ENCODE measurements at regions not wholly inside any gene's neighbourhood (a gene's known extent, or its start where the extent isn't known, plus 50 kb on each side); places are given as distances from the start of the nearest gene placed in this dataset.

DNA sequence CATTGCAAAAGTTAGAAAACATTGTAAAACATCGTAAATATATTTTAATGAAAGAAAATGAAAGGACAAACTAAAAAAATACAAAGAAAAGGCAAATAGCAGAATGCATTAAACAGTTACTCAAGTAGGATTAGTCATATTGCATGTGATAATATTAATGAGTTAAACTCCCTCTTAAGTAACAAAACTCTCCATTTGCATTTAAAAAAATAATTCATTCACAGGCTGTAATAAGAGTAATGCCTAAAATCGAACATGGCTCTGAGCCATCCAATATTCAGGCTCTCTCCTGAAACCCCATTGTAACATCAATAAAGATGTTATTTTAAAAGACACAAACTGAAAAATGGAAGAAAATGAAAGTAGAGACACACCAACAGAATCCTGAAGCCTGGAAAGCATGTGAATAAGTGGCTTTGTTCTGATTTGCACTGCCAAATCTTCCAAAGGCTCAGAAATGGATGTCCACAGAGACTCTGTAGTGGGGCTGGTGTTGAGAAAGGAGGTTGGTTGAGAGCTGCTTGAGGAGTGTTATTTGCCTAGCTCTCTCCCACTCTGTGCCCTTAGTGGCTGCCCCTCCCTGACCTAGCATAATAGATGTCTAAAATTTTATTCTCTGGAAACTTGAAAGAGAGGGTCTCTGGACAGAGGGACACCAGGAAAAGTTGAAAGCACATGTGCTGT is 268.3 kb upstream of the MEOX2 start:
- DNase-seq (no peak), FAIRE-seq (no peak)
- Histone ChIP-seq H3K27ac (ENCODE audit: low read depth in 2 of 2, low read length in 2 of 2) (no peak overlapping the region), H3K4me3 (ENCODE audit: low read length in 3 of 3) (no peak overlapping the region), H3K4me1 (ENCODE audit: control insufficient read depth in 2 of 3, insufficient read depth in 2 of 3, low read depth in 1 of 3, low read length in 3 of 3) (no peaks in the 10 kb centered on the region), H3K9me3 (ENCODE audit: control insufficient read depth in 2 of 3, insufficient read depth in 1 of 3, low read length in 3 of 3) (no peaks in the 10 kb centered on the region), H3K9ac (ENCODE audit: low read length in 3 of 3) (no peak overlapping the region), H3K27me3 (ENCODE audit: control insufficient read depth, insufficient read depth, low read length) (no peaks in the 10 kb centered on the region), H3K36me3 (ENCODE audit: control insufficient read depth in 2 of 3, insufficient read depth in 3 of 3, low read length in 3 of 3) (no peaks in the 10 kb centered on the region)
- TF ChIP-seq, protein P1, sequence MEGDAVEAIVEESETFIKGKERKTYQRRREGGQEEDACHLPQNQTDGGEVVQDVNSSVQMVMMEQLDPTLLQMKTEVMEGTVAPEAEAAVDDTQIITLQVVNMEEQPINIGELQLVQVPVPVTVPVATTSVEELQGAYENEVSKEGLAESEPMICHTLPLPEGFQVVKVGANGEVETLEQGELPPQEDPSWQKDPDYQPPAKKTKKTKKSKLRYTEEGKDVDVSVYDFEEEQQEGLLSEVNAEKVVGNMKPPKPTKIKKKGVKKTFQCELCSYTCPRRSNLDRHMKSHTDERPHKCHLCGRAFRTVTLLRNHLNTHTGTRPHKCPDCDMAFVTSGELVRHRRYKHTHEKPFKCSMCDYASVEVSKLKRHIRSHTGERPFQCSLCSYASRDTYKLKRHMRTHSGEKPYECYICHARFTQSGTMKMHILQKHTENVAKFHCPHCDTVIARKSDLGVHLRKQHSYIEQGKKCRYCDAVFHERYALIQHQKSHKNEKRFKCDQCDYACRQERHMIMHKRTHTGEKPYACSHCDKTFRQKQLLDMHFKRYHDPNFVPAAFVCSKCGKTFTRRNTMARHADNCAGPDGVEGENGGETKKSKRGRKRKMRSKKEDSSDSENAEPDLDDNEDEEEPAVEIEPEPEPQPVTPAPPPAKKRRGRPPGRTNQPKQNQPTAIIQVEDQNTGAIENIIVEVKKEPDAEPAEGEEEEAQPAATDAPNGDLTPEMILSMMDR (IDR thresholded peaks at IDR 0.05; ENCODE audit: borderline replicate concordance, extremely low read depth, insufficient read depth) = no peak
- intact Hi-C loops (cut with DNase I) = no loop called here

DNA sequence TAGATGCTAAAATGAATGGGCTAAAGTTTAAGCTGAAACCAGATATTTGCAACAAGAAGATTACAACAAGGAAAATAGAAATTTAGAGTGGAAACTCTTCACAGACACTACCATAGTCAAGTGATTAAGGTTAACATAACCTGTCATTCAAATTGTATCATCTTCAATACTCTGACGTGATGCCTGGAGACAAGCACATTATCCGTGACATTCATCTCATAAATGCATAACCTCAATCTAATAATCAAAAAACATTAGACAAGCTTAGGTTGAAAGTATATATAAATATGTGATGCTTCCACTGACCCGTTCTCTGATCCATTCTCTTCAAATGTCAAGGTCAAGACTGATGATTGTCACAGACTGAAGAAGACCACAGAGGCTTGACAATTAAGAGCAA is 263.8 kb upstream of the MEOX2 start:
- no peak overlapping the region for H3K27ac ChIP-seq (ENCODE audit: low read depth in 2 of 2, low read length in 2 of 2)
- H3K36me3 ChIP-seq (ENCODE audit: control insufficient read depth in 2 of 3, insufficient read depth in 3 of 3, low read length in 3 of 3) = no peaks in the 10 kb centered on the region
- H3K9me3 ChIP-seq (ENCODE audit: control insufficient read depth in 2 of 3, insufficient read depth in 1 of 3, low read length in 3 of 3) = no peaks in the 10 kb centered on the region
- no peak for FAIRE-seq
- intact Hi-C loops (cut with DNase I) = no loop called here
- H3K4me1 ChIP-seq (ENCODE audit: control insufficient read depth in 2 of 3, insufficient read depth in 2 of 3, low read depth in 1 of 3, low read length in 3 of 3) = no peaks in the 10 kb centered on the region
- no peak overlapping the region for H3K9ac ChIP-seq (ENCODE audit: low read length in 3 of 3)
- no peak for DNase-seq
- no peaks in the 10 kb centered on the region for H3K27me3 ChIP-seq (ENCODE audit: control insufficient read depth, insufficient read depth, low read length)
- no peak overlapping the region for H3K4me3 ChIP-seq (ENCODE audit: low read length in 3 of 3)
- TF ChIP-seq, protein P1 (IDR thresholded peaks at IDR 0.05; ENCODE audit: borderline replicate concordance, extremely low read depth, insufficient read depth) = no peak

DNA sequence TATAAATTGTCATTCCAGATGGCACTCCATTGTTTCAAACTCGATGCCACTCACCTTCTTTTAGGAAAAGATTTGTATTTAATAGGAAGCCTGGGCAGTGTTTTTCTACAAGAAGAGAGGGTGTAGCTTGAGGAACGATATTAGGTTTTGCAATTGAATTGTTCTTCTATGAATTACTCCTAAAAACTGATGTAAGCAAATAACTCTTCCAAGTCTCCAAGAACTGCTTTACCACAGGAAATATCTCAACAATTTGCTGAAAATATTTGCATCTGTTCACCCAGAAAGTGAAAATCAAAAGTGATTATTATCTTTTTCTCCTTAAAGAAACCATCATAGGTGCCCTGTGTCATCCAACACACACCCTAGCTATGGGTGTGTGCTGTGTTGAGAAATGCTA is 261.3 kb upstream of the MEOX2 start:
- no peak overlapping the region for H3K9ac ChIP-seq (ENCODE audit: low read length in 3 of 3)
- no peak overlapping the region for H3K4me3 ChIP-seq (ENCODE audit: low read length in 3 of 3)

More for the DNA sequence above, 261.3 kb upstream of the MEOX2 start:
- H3K9me3 ChIP-seq (ENCODE audit: control insufficient read depth in 2 of 3, insufficient read depth in 1 of 3, low read length in 3 of 3) = no peaks in the 10 kb centered on the region
- no peaks in the 10 kb centered on the region for H3K27me3 ChIP-seq (ENCODE audit: control insufficient read depth, insufficient read depth, low read length)
- DNase-seq (no peak), FAIRE-seq (no peak)
- H3K27ac ChIP-seq (ENCODE audit: low read depth in 2 of 2, low read length in 2 of 2) = no peak overlapping the region
- intact Hi-C loops (cut with DNase I) = no loop called here
- H3K36me3 ChIP-seq (ENCODE audit: control insufficient read depth in 2 of 3, insufficient read depth in 3 of 3, low read length in 3 of 3) = no peaks in the 10 kb centered on the region
- TF ChIP-seq, protein P1 (IDR thresholded peaks at IDR 0.05; ENCODE audit: borderline replicate concordance, extremely low read depth, insufficient read depth) = no peak
- no peaks in the 10 kb centered on the region for H3K4me1 ChIP-seq (ENCODE audit: control insufficient read depth in 2 of 3, insufficient read depth in 2 of 3, low read depth in 1 of 3, low read length in 3 of 3)

All from kidney (tissue), 13 donors.